Brain microvascular endothelial cell (primary cell): ENCODE measurements at regions not wholly inside any gene's neighbourhood (a gene's known extent, or its start where the extent isn't known, plus 50 kb on each side); places are given as distances from the start of the nearest gene placed in this dataset.

Experiments
- DNase-seq: peaks from one replicate; pipeline ENCODE4 v3.0.0-alpha.2; 2020
- H3K27ac ChIP-seq: fragments of 250-450 bp; sonication (Bioruptor Pico); 2 replicates; pipeline ENCODE4 v1.5.1; 2020; ENCODE audit warnings: mild to moderate bottlenecking, moderate library complexity
- H3K27me3 ChIP-seq: fragments of 250-450 bp; sonication (Bioruptor Pico); replicated peaks from 2 replicates; pipeline ENCODE4 v1.5.1; 2020; ENCODE audit warnings: mild to moderate bottlenecking
- H3K36me3 ChIP-seq: fragments of 250-450 bp; sonication (Bioruptor Pico); replicated peaks from 2 replicates; pipeline ENCODE4 v1.5.1; 2020; ENCODE audit warnings: mild to moderate bottlenecking
- H3K4me3 ChIP-seq: 2 replicates; pipeline ENCODE4 v1.5.1; 2011; ENCODE audit warnings: low read depth, mild to moderate bottlenecking, control low read depth, low read length, moderate library complexity
- in situ Hi-C: cut with HindIII; loops from 2 replicates; pipeline ENCODE4 v1.10.0; 2017; ENCODE audit warnings: low sequenced_read_pairs, low pct_ligation_motif_present
- TF ChIP-seq, protein P1 (sequence below): IDR thresholded peaks from 2 replicates; pipeline ENCODE4 v1.5.1; 2011; ENCODE audit warnings: low read depth, mild to moderate bottlenecking, moderate library complexity, low read length, control low read depth, inconsistent platforms; ENCODE audit errors: missing control alignments

DNA sequence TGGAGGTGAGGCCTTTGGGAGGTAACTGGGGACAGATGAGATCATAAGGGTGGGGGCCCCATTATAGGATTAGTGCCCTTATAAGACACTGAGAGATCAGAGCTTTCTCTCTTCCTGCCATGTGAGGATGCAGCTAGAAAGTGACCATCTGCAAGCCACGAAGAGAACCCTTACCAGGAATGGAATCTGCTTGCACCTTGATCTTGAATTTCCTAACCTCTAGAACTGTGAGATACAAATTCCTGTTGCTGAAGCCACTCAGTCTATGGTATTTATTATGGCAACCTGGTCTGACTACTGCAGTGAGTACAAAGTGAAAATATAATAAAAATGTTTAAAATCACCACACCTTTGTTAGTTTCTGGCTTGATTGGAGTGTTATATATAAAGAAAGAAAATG lies 388.0 kb downstream of the LMO7 start:
- in situ Hi-C loops: no loop called here
- H3K27ac ChIP-seq: no peak overlapping the region

DNA sequence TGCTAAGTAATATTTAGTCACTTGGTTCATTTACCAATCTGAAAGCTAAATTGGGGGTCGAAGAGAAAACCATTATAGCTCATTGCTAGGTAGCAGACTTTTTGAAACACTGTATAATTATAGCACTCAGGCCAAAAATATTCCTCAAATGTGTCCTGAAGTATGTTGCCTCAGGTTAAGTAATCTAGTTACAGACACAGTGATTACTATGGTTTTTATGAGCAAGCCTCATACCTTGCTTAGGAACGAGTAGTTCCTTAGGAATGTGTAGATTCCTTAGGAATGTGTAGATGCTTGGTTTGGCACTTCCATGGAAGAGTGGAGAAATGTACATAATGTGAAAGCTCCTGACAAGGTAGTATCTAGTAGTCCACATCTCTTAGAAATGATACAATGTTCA lies 387.5 kb downstream of the LMO7 start:
- TF ChIP-seq, protein P1, sequence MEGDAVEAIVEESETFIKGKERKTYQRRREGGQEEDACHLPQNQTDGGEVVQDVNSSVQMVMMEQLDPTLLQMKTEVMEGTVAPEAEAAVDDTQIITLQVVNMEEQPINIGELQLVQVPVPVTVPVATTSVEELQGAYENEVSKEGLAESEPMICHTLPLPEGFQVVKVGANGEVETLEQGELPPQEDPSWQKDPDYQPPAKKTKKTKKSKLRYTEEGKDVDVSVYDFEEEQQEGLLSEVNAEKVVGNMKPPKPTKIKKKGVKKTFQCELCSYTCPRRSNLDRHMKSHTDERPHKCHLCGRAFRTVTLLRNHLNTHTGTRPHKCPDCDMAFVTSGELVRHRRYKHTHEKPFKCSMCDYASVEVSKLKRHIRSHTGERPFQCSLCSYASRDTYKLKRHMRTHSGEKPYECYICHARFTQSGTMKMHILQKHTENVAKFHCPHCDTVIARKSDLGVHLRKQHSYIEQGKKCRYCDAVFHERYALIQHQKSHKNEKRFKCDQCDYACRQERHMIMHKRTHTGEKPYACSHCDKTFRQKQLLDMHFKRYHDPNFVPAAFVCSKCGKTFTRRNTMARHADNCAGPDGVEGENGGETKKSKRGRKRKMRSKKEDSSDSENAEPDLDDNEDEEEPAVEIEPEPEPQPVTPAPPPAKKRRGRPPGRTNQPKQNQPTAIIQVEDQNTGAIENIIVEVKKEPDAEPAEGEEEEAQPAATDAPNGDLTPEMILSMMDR: no peak
- no peak for DNase-seq
- Histone ChIP-seq H3K27me3 (no peaks in the 10 kb centered on the region), H3K4me3 (no peak overlapping the region), H3K27ac (no peak overlapping the region), H3K36me3 (no peaks in the 10 kb centered on the region)
- in situ Hi-C loops: no loop called here

More for the DNA sequence above, 388.0 kb downstream of the LMO7 start:
- DNase-seq: no peak
- no peaks in the 10 kb centered on the region for H3K27me3 ChIP-seq
- TF ChIP-seq, protein P1: no peak
- no peaks in the 10 kb centered on the region for H3K36me3 ChIP-seq
- H3K4me3 ChIP-seq: no peak overlapping the region

DNA sequence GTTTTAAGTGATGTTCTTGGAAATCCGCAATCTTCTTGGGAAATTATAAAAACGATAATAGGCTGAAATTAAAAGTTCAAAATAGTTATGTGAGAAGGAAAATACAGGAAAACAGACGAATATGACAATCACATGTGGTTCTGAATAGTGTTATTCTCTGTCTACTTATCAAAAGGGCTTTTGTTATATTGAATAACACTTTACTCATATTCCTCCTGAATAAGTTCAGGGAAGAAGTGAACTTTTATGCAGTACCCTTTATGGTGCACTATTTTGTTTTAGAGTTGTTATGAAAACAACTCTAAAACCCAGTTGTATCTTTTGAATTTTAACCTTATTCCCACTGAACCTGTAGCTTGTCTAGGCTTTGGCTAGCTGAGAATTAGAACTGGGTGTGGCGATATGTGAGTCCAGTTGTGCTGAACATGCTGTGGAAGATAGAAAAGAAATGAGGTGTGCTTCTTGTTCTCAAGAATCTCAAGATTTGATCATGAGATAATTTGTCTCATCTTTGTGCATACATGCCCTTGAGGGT lies 384.4 kb downstream of the LMO7 start:
- in situ Hi-C loops: no loop called here
- DNase-seq: no peak
- H3K36me3 ChIP-seq: no peaks in the 10 kb centered on the region
- no peaks in the 10 kb centered on the region for H3K27me3 ChIP-seq
- no peak overlapping the region for H3K27ac ChIP-seq
- TF ChIP-seq, protein P1: no peak
- H3K4me3 ChIP-seq: no peak overlapping the region

DNA sequence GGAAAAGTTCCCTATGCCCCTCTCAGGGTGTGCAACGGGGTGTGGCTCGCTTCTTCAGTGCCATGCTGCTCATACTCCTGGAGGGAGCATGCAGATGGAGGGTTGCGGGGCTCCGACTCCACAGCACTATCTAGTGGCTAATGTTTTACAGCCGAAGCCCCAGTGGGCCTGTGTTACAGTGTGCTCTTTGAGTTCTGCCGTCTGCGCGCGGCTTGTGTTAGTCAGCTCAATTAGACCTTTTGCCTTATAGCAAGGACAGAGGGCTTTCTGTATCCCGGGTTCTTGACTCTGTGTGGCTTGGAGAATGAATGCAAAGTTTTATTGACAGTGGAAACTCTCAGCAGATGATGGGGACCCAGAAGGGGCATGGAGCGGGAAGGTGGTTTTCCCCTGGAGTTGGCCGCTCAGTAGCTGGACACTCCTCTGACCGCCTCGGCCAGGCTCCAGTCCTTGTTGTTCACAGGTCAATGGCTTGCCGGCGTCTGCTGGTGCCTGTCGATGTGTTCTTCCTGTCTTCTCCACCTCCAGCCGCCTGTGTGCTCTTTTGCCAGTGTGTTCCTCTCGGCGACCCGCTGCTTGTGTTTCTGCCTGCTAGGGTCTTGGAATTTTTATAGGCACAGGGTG lies 383.4 kb downstream of the LMO7 start:
- in situ Hi-C loops: no loop called here
- no peaks in the 10 kb centered on the region for H3K27me3 ChIP-seq
- H3K27ac ChIP-seq: no peak overlapping the region
- TF ChIP-seq, protein P1: peak; percentile 82
- no peak for DNase-seq
- peak overlapping the region; percentile 21 for H3K4me3 ChIP-seq
- H3K36me3 ChIP-seq: no peaks in the 10 kb centered on the region

DNA sequence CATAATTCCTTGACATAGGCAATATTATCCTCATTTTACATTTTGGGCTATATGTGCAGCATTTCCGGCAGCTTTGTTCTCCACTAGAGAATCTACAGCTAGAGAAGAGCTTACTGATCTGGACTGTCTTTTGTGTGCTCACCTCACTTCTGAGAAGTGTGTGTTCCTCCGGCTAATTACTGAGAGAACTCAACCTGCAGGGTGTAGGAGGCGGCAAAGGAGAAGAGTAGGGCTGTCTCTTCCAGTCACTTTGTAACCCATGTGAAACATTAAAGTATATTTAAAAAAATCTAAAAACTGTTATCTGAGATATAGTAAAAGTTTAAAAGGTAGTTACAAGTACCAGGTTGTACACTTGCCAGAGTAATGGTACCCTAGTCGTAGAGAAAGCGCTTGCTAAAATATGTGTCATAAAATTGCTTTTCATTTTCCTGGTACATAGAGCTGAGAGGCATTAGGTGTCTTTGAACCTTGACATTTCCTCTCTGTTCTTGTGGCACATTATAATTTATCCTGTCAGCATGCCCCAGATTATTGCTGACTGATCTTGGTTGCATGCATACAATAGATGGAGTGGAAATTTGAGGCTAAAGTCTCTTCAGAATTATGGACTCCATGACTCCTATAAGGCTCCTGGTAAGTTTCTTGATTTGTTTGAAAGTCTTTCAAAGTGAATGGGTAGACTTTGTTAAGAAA lies 381.9 kb downstream of the LMO7 start:
- no peak for DNase-seq
- H3K36me3 ChIP-seq: no peaks in the 10 kb centered on the region
- no peak overlapping the region for H3K27ac ChIP-seq
- no peak overlapping the region for H3K4me3 ChIP-seq
- H3K27me3 ChIP-seq: no peaks in the 10 kb centered on the region
- in situ Hi-C loops: no loop called here
- TF ChIP-seq, protein P1: no peak
